Progenitor cell of endocrine pancreas (in vitro differentiated cells): ENCODE measurements at regions not wholly inside any gene's neighbourhood (a gene's known extent, or its start where the extent isn't known, plus 50 kb on each side); places are given as distances from the start of the nearest gene placed in this dataset.

Experiments
- DNase-seq: peaks from one replicate; pipeline ENCODE4 v3.0.0; 2021; ENCODE audit warnings: low spot score; ENCODE audit not compliant: unreplicated experiment
- H3K27ac Mint-ChIP-seq: 2 replicates; pipeline ENCODE4 v1.8.0; 2021; ENCODE audit warnings: mild to moderate bottlenecking, moderate library complexity, mixed read lengths
- H3K27me3 Mint-ChIP-seq: 2 replicates; pipeline ENCODE4 v1.8.0; 2021; ENCODE audit warnings: mixed read lengths
- H3K36me3 Mint-ChIP-seq: 2 replicates; pipeline ENCODE4 v1.8.0; 2022; ENCODE audit warnings: mixed read lengths; ENCODE audit not compliant: insufficient read depth
- H3K4me1 Mint-ChIP-seq: 2 replicates; pipeline ENCODE4 v1.8.0; 2021; ENCODE audit warnings: low read depth, mixed read lengths
- H3K4me3 Mint-ChIP-seq: 2 replicates; pipeline ENCODE4 v1.8.0; 2021; ENCODE audit warnings: low read depth, mild to moderate bottlenecking, moderate library complexity, mixed read lengths
- H3K9me3 Mint-ChIP-seq: 2 replicates; pipeline ENCODE4 v1.8.0; 2021; ENCODE audit warnings: low read depth, mixed read lengths
- TF ChIP-seq, protein P1 (sequence below): fragments of 200-600 bp; sonication (generic); IDR thresholded peaks from one replicate; pipeline ENCODE4 v1.5.0; 2021; ENCODE audit warnings: antibody characterized with exemption, mild to moderate bottlenecking; ENCODE audit not compliant: unreplicated experiment

GRCh38 chr12:91618281-91618680 is 435.7 kb upstream of the DCN start:
- Mint-ChIP-seq H3K9me3 (no peaks in the 10 kb centered on the region), H3K4me3 (no peak overlapping the region), H3K27me3 (no peaks in the 10 kb centered on the region), H3K36me3 (no peaks in the 10 kb centered on the region), H3K27ac (no peak overlapping the region), H3K4me1 (peaks cover 2% of the 10 kb centered on the region)
- TF ChIP-seq, protein P1, sequence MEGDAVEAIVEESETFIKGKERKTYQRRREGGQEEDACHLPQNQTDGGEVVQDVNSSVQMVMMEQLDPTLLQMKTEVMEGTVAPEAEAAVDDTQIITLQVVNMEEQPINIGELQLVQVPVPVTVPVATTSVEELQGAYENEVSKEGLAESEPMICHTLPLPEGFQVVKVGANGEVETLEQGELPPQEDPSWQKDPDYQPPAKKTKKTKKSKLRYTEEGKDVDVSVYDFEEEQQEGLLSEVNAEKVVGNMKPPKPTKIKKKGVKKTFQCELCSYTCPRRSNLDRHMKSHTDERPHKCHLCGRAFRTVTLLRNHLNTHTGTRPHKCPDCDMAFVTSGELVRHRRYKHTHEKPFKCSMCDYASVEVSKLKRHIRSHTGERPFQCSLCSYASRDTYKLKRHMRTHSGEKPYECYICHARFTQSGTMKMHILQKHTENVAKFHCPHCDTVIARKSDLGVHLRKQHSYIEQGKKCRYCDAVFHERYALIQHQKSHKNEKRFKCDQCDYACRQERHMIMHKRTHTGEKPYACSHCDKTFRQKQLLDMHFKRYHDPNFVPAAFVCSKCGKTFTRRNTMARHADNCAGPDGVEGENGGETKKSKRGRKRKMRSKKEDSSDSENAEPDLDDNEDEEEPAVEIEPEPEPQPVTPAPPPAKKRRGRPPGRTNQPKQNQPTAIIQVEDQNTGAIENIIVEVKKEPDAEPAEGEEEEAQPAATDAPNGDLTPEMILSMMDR: no peak
- DNase-seq: no peak

DNA sequence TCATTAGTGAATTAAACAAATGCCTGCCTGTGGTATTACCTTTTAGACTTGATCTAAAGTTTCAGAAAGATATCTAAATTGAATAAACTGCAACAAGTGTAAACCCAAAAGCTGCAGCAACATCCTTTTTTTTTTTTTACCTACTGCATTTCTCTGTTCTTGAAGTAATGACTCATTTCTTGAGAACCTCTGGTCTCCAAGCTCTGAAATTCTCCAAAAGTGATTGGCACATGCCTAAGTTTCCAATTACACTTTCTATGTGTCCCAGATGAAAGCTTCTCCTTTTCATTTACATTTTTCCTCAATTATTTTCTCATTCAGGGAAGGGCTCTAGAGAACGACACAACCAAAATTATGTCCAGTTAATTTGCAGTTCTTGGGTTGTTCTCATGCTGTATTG is 435.2 kb upstream of the DCN start:
- no peak overlapping the region for H3K27ac Mint-ChIP-seq
- H3K4me1 Mint-ChIP-seq: peaks cover 2% of the 10 kb centered on the region
- H3K36me3 Mint-ChIP-seq: no peaks in the 10 kb centered on the region
- TF ChIP-seq, protein P1: no peak
- no peak for DNase-seq
- H3K27me3 Mint-ChIP-seq: no peaks in the 10 kb centered on the region
- no peak overlapping the region for H3K4me3 Mint-ChIP-seq
- no peaks in the 10 kb centered on the region for H3K9me3 Mint-ChIP-seq

DNA sequence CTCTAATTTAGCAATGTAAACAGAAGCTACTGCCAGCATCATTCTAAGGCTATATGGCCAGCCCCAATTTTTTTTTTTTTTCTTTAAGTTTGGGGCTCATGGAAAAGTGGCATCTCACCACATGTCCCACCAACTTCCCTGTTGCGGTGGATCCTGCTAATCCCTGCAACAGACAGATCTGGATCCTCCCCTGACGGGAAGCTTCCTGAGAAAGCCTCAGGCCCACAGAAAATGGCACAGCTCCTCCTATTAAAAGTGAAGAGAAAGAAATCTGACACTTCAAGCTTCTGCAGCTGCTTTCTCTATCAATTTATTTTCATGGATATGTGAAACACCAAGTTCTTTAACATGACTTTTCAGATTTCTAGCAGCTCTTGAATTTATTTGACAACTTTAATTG is 433.8 kb upstream of the DCN start:
- Mint-ChIP-seq H3K4me1 (peaks cover 2% of the 10 kb centered on the region), H3K4me3 (no peak overlapping the region), H3K27me3 (no peaks in the 10 kb centered on the region), H3K36me3 (no peaks in the 10 kb centered on the region), H3K27ac (no peak overlapping the region), H3K9me3 (no peaks in the 10 kb centered on the region)
- no peak for DNase-seq
- TF ChIP-seq, protein P1: no peak

DNA sequence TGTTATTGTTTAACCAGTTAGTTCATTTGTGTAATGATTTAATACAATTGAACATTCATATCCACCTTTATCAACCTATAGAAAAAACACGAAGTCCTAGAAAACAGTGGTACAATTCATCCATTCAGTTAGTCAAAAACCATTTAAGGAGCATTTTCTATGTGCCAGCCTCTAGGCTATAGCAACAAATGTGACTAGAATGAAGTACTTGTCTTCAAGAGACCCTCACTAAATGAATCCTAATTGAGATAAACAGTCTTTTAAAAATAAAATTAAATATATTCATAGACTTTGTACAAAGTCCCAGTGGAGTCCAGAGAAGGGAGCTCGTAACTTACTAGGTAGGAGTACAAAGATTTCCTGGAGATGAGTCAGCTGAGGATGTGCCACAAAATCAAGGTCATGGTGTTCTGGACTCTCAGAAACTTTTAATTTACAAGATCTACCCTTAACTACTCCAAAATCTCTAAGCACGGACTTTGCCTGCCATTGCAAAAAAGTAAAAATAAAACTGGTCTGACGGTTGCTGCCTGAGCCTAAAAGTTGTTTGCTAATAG is 430.7 kb upstream of the DCN start:
- Mint-ChIP-seq H3K9me3 (no peaks in the 10 kb centered on the region), H3K4me3 (no peak overlapping the region), H3K36me3 (no peaks in the 10 kb centered on the region), H3K4me1 (peaks cover 7% of the 10 kb centered on the region), H3K27ac (no peak overlapping the region), H3K27me3 (no peaks in the 10 kb centered on the region)
- DNase-seq: no peak
- TF ChIP-seq, protein P1: no peak

DNA sequence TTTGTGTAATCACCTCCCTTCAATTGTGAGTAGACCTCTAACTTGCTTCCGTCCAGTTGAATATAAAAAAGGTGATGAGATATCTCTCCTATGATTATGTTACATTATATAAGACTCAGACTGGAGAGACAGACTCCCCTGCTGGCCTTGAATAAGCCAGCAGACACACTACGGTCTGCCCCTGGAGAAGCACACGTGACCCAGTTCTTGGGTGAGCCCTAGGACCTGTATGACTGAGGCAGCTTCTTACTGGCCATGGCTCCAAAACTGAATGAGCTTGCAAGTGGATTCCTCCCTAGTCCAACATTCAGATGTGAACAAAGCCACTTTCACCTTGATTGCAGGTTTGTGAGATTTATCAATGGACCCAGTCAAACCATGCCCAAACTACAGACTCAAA is 427.9 kb upstream of the DCN start:
- no peaks in the 10 kb centered on the region for H3K27me3 Mint-ChIP-seq
- H3K9me3 Mint-ChIP-seq: no peaks in the 10 kb centered on the region
- H3K36me3 Mint-ChIP-seq: no peaks in the 10 kb centered on the region
- peaks cover 8% of the 10 kb centered on the region for H3K4me1 Mint-ChIP-seq
- no peak overlapping the region for H3K27ac Mint-ChIP-seq
- no peak for DNase-seq
- H3K4me3 Mint-ChIP-seq: no peak overlapping the region
- TF ChIP-seq, protein P1: no peak
